Medulla oblongata (tissue), 1 donor: ENCODE measurements at regions not wholly inside any gene's neighbourhood (a gene's known extent, or its start where the extent isn't known, plus 50 kb on each side); places are given as distances from the start of the nearest gene placed in this dataset.
"Not testable (repeated sequence)": the region's sequence is repeated elsewhere in the genome, so short reads cannot be mapped to it uniquely, and the experiment has no call there.

Source experiments
- DNase-seq: peaks from one replicate; pipeline ENCODE4 v3.0.0-alpha.2; 2015; ENCODE audit errors: extremely low spot score

DNA sequence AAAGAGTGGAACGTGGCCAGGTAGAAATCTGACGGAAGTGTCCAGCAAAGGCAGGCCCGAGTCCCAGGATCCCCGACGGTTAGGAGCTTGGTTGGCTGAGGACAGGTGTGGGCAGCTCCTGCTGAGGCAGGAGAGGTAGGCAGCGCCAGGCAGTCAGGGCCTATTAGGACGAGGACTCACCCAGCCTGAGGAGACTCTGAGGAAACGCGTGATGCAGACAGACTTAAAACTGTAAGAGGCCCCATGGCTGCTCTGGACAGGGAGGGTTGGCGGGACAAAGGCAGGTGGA lies 255.7 kb upstream of the SFSWAP start:
- no peak for DNase-seq

DNA sequence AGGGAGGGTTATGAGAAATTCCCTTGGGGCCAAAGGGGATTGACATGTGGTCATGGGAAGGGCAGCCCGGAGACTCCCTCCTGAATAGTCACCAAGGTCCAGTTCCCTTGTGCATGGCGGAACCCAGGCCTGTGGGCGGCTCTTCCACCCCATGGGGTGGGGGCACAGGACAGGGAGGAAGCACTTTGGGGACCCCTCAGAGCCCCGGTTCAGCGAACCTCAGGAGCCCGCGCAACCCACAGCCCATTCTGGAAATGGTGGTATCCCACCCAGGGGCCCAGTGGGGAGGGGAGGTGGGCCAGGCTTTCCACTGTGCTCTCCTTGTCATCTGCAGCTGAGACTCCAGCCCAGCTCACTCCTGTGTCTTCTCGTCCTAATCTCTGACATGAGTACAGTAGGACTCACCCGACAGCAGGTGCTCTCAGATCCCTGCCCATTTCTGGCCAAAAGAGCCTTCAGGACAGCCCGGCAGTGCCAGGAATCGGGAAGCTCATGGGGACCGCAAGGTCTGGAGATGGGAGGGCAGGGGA lies 255.2 kb upstream of the SFSWAP start:
- DNase-seq, result no peak

DNA sequence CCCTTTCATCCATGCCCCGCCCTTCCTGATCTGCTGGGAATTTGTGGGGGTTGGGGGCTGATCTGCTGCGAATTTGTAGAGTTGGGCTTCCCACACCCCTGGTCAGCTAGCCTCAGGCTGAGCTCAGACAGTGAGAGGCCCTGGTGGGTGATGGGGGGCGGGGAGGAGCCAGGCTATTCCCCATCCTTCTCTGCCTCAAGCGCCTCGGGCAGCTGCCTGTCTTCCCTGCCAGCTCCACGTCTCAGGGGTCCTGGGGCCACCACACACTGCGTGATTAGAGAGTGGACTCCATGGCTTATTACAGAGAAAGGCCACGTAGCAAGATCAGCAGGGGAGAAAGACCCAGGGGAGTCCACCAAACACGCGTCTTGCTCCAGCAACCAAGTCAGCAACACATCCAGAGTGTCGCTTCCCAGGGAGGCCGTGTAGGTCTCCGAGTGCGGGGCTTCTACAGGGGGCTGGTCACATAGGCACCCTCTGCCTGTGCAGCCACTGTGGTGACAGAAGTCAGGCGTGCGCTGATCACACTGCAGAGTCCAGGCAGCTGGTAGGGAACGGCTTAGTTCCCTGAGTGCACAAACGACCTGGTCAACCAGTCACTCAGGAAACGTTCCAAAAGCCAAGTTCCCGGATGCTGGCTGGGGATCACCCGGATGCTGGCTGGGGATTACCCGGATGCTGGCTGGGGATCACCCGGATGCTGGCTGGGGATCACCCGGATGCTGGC lies 254.4 kb upstream of the SFSWAP start:
- DNase-seq, result no peak

DNA sequence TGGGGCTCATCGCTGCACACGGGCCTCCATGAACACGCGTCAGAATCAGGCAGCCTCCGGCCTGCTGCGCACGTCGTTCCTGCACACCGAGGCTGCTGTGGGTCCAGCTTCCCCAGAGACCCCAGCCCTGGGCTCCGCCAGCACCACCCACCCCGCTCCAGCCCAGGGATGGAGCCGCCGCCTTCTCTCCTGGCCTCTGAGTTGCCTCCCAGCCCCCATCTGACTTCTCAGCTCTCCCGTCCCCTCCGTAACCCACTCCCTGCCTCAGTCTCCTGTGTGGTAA lies 253.9 kb upstream of the SFSWAP start:
- DNase-seq, result no peak

DNA sequence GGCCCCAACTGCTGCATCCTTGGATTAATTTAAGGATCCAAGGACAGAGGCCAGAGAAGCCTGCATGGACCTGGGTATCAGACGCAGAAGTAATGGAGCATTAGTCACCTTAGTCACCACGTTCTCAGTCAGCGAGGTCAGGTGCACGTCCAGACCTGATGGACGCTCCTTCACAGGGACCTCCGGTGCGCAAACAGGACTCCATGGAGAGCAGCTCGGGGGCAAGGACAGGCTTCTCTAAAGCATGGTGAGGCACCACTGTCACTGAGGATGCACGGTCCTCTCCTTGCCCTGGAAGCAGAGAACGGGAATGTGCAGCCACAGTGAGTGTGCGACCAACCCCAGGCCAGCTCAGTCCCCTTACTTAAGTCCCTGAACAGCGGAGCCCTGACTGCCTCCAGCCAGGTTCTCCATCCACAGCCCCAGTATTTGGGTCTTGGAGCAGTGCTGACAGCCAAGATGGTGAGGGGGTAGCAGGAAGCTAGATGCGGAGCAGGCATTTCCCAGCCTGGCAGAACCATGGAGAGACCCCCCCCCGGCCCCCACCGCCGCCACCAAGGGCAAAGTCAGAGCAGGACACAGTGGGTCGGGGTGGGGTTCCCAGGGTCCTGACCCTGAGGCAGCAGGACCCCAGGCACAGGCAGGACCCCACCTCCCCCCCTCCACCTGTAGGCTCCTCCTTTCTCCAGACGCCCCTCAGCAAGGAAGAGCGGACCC lies 253.4 kb upstream of the SFSWAP start:
- no peak for DNase-seq

DNA sequence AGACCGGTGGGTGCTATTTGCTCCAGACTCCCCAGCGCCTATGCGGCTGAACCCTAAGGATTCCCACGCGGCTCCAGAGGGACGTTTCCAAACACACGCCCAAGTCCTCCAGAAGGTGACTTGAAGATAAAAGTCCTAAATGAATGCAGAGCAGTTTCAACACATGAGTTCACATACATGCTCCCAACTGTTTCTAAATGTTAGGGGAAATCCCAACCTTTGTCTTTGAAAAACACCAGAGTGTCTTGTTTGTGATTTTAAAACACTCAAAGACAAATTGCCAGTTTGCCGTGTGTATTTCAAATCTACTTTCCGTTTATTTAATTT lies 252.9 kb upstream of the SFSWAP start:
- DNase-seq, result no peak

DNA sequence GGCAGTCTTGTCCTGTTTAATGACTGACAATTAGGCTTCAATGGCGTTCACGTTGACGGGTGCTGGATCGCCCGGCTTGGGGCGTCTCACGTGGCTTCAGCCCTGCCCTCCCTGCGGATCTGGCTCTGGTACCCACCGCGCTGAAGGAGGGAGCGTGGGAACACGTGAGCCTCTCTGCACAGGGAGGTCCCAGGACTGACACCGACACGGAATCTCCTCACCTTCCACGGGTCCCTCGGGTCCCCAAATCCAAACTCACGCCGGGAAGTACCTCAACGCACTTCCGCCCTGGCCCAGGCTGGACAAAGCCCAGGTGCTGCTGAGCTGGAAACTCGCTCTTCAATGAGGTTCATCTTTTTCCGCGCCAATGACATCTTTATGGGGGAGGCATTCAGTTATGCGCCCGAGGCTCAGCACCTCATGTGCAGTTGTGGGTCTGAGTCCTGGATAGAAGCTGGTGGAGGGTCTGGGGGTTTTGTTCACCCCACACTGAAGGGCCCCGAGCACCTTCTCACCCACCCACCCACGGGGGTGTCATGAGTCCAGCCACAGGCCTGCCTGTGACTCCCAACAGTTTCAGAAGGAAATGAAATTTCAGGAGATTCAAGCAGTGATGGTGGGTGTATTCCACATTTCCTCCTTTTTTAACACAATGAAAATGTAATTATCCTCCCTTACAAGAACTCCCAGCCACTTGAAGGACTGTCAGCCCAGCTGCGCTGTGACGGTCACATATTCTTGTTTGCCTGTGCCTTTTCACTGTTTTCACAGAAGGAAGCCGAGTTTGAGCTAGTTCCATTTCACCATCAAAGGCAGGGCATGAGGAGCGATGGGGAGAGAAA lies 251.7 kb upstream of the SFSWAP start:
- no peak for DNase-seq

DNA sequence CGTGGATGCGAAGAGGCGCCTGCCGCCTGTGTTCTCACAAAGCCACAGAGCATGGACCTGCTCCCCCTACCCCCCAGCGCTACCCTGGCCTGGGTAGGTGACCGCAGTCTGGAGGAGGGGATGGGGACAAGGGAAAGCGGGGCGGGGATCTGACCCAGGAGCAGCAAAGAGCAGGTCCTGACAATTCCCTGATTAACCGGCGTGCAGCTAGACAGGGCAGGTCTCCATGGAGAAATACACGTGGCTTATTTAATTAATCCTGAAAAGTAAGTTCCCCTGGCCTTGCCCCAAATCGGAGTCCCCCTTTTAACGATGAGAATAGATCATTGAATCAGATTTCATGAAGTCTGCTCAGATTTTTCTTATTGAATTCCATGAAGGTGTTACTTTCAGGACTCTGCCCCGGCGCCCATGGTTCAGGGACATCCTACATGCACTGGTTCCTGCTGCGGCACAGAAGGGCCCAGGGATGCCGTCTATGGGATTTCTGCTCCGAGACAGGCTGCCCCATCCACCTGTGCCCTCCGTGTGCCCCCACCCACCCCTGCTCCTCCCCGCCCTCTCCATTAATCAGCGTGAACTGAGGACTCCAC lies 251.0 kb upstream of the SFSWAP start:
- no peak for DNase-seq

DNA sequence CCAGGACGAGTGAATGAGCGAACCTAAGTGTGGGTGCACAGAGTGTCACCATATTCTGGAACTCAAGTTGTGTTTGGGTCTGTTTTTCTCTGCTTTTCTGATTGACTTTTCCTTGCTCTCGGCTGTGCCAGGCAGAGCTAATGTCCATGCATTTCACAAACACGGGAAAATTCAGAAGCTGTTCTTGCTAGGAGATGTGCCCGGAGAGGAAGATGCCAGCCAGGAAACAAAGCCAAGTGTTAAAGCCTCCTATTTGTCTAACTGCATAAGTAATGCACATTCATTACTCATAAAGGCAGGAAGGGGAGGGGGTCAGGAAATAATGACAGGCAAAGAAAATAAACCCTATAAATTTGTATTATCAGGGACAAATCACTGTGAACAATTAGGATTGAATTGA lies 250.4 kb upstream of the SFSWAP start:
- peak; percentile 64 for DNase-seq

DNA sequence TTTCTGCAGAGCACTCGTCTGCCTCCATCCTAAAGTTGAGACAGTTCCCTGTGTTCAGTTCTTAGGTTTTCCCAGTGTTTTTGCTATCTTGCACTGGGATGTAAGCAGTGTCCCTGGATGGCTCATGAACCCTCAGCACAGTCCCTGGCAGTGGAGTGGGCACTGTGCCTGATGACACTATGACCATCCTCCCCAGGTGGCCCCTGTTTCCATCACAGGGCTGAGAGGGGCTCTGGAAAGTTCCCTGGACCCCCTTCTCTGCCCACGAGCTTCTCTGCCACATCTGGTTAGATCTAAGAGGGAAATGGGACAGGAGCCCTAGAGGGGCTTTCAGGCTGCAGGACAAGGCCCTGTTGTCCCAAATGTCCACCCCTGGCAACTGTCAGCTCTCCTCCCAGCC lies 249.8 kb upstream of the SFSWAP start:
- no peak for DNase-seq

DNA sequence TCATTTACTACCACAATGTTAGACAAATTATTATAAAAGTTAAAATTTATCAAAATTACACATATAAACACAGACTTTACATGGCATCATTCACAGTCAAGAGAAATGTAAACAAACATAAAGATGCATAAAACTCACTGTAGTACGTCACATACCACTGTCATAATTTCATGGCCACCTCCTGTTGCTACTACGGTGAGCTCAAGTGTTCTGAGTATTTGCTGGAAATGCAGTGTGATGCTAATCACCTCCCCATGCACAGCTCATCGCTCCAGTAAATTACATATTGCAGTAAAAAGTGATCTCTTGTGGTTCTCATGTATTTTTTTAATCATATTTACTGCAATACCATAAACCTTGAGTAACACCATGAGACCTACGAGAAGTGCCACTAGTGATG lies 247.7 kb upstream of the SFSWAP start:
- DNase-seq, result no peak

DNA sequence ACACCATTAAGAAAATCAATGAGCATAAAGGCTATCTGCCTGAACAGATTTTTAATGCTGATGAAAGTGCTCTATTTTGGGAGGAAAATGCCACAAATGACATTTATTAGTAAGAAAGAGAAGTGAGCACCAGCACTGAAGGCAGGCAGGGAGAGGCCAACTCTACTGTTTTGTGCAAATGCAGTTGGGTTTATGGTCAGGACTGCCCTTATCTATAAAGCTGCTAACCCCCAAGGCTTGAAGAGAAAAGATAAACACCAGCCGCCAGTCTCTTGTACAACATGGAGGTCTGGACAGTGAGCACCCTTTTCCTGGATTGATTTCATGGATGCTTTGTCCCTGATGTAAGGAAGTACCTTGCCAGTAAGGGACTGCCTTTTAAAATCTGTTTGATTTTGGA lies 246.8 kb upstream of the SFSWAP start:
- no peak for DNase-seq

DNA sequence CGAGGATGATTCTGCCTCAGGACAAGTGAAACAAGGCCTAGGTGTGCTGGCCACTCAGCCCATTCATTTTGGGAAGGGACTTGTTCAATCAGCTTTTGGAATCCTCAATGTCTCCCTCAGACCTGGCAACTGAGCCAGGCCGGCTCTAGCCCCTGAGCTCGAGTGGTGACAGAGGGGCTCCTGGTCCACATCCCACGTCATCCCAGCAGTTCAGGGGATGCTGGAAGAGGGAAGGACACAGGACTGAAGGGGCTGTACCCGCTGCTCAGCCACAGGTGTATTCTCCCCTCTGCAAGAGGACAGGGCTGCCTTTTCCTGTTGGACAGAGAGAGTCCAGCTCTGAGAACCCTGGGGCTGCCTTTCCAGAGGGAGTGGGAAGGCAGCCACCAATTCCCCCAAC lies 244.6 kb upstream of the SFSWAP start:
- no peak for DNase-seq

DNA sequence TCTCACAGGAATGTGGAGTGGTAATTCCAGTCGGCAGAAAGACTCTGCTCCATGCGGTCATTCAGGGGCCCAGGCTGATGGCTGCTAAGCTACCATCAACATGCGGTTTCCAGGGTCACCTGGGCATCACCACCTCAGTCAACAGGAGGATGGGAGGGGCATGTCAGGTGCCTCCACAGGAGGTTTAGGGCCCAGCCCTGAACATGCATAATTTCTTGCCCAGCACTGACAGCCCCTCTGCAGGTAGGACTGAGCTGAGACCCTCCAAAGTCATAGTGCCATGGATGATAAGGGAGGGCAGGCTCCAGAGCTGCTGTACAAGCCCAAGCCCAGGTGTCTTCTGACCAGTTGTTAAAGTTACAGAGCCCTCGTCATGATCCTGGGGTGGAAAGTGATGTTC lies 244.0 kb upstream of the SFSWAP start:
- no peak for DNase-seq

DNA sequence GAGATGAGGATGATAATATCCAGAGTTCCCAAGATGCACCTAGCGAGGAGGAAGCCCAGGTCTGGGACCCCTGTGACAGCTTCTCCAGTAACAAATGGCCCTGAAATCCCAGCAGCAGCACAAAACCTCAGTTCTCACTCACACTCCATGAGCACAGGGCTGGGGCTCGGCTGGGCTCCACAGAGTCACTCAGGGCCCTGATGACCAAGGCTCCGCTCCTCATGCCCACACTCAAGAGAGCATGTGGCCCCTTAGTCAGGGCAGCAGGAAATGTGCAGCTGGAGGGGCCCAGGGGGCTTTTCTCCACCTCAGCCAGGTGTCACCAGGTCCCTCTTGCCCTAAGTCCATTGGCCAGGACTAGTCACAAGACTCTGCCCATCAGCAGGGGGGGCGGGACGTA lies 242.7 kb upstream of the SFSWAP start:
- DNase-seq, result no peak

DNA sequence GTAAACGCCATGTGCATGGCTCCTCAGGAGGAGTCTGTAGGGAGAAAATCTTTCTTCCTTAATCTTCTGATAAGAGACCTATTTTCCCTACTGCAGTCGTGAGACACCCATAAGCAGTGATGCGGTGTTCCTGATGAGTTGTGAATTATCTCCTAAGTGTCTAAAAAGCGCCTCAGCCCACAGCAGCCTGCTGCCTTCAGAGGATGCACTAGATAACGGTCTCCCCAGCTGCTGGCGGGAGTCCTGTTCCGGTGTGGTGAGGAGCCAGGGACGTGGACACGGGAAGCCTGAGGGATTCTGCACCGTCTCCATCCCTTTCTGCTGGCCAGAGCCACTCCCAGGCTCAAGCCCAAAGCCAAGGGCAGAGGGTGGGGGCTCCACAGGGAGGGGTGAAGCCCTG lies 240.9 kb upstream of the SFSWAP start:
- DNase-seq, result not testable (repeated sequence)

DNA sequence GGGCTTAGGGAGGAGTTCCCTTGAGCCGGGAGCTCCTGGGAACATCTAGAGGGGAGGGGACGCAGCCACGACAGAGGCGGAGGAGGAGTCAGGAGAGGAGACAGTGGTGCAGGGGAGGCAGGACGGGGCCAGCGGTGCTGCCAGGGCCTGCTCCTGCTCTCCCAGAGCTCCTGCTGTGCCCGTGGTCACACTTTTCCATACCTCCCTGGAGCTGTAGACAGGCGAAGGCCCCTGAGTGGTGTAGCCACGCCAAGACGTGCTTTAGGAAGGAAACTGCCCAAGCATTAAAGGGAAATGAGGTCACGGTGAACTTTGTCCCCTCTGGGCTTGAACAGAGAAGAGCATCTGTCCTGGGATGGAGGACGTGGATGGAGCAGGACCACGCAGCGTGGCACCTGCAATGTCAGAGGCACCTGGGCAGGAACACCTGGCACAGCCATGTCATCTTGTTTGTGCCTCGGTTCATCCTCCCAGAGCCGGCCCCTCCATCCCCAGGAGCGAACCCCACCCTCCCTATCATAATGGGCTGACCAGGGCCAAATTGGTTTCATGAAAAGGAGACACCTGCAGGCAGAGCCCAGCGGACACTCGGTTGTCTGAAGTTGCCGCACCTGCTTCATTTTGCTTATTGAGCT lies 239.5 kb upstream of the SFSWAP start:
- DNase-seq, result no peak

DNA sequence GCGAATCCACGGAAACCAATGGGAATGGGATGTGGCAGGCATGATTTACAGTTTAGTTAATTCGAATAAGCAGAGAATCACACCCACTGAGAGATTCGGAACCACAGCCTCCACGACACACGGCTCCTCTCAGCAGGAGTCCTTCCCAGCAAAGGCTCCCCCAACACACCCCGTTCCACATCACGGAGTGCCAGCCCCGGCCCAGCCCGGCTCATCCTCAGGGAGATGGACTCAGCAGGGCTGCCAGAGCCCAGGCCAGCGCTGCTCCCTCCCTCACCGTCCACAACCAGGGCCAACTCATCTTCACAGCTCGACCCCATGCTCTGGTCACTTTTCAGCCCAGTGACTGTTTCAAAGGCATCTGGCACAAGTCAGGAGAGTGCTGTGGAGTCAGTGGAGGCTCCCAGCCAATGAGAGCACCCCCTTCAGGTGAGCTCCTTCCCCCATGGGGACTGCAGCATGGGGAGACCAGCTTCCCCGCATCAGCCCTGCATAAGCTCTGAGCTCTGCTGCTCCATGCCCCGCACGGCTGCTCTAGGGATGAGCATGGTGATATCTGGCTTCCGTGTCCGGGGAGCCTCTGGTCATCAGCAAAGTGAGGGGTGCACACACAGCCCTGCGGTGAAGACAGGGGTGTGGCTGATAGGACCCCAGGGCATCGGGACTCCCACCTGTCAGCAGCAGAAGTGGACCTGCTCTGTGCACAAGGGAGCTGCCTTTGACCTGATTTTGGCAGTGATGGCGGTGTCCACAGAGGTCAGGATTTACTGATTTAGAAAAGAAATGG lies 238.8 kb upstream of the SFSWAP start:
- no peak for DNase-seq

DNA sequence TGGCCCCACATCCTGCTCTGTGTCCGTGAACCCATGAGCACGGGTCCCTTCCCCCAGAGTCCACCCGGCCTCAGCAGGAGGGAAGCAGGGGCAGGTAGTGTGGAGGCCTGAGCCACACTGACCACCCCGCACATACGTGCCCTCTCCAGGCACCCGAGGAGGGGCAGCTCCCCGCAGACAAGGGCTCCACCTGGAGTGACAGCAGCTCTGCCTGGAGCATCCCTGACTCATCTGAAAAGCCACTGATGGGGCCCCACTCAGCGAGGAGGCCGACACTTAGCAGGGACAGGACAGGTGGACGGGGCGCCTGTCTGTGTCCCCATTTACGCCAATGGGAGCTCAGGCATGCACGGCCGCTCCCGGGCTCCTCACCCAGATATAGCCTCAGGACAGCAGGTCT lies 237.6 kb upstream of the SFSWAP start:
- no peak for DNase-seq

DNA sequence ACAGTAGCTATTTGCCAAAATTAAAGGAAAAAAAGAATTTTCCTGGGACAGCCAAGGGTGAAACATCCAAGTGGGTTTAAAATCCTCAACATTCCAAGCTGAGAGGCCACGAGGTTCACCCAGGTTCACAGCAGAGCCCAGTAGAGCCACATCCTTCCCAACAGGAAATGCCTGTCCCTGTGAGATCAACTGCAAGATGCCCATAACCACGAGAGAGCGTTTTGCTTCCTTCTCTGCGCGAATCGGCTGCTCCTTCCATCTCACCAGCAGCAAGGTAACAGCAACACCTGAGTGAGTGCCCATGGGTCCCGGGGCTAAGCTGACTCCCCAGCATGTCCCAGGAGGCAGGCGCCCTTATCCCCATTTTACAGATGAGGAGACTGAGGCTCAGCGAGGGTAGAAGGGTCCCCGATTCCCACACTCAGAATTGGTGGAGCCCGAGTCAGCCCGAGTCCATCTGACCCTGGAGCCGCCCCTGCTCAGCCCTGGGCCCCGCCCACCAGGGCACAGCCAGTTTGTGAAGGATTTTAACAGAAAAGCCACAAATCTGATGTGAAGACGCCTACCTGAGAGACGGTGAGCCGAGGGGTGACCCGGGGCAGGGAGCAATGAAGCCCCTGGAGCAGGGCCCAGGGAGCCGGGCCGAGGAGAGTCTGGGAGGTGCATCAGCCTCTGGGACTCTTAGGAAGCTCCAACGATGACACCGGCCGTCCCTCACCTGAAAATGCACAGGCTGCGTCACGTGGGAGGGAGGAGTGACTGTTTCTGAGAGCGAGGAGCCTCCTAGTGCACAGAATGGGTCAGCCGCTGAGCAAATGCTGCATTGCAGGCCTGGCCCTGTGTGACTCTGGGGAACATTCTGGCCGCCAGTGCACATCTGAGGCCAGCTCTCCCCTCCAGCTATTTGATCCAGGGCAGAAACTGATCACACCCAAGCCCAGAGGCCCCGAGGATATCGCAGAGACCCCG lies 236.9 kb upstream of the SFSWAP start:
- DNase-seq, result no peak
